ENCODE measurements at regions not wholly inside any gene's neighbourhood (a gene's known extent, or its start where the extent isn't known, plus 50 kb on each side); places are given as distances from the start of the nearest gene placed in this dataset.

DNA sequence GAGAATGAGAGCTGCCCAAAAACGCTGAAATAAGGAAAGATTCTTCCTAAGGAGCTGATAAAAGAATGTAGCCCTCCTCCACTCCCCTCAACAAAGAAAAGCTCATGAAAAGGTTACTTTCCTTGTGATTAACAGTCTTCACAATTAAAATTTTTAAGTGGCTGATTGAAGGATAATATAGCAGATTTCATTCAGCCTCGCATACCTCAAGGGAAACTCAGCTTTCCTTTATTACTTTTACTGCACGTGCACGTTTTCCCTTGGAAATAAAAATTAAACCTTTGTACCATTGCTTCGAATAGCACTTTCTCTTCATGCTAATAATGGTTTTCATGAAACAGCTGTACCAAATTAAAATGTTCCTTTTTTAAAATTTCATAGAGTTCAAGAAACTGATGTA, 234.0 kb upstream of the GRAMD2B start:
- ATAC-seq (no peak), DNase-seq (ENCODE audit: low spot score) (no peak)

DNA sequence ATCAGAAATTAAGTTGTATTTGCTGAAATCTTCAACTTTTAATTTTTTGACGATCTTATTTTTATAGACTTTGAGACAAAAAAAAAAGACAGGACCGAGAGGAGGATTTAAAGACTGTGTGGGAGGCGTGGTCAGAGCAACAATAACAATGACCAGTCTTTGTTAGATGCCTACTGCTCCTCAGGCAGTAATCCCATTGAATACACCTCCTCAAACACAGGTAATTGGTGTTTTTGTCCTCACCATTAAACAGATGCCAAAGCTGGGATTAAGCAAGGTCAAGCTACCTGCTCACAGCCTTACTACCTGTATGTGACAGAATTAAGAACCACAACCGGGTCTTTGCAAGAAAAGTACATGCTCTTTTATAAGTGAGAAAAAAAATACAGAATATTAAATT, 233.3 kb upstream of the GRAMD2B start:
- no peak for ATAC-seq

DNA sequence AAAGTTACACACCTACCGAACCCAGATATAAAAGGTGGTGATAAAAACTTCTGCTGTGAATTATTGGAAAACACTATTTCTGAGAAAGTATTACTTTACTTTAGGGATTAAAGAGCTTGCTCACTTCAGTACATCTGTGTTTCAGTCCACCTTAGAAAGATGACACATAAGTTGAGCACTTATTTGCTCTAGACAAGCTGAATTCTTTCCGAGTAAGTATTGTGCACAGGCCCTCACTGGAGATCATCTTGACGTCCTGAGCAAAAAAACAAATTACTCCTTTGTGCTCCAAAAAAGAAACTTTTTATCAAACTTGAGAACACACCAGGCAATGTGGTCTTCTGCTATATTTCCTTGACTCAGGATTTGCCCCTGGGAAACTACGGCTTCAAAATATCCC, 231.0 kb upstream of the GRAMD2B start:
- ATAC-seq, result no peak
- no peak for DNase-seq (ENCODE audit: low spot score)

More for the DNA sequence above, 233.3 kb upstream of the GRAMD2B start:
- DNase-seq (ENCODE audit: low spot score), result no peak

DNA sequence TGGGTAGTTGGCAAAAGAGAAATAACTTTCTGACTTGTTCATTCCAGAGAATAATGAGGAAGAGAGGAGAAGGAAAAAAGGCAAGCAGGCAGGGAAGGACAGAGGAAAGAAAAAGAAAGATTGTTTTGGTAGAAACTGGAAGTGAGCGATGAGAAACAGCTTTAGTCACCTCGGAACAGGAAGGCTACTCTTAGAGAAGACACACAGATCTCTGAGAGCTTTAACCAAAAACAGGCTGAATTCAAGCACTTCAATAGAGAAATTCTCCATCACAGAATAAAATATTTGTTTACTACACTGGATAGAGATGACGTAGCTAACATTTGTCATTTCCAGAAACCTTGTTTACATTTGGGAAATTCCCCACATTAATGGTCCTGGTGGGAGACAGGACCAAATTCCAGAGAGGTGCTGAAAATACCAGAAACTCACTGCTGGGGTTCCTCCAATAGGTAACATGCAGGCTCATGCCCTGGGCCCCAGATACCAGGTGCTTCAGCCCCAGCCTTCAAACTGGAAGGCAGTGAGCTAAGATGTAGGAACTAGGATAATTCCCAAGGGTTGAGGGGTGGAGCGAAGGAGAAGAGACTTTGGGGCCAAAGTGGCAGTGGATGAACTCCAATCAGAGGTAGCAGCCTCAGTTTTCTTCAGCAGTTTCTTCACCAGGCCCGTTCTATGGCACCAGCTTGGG, 227.7 kb upstream of the GRAMD2B start:
- ATAC-seq (no peak), DNase-seq (ENCODE audit: low spot score) (no peak)

DNA sequence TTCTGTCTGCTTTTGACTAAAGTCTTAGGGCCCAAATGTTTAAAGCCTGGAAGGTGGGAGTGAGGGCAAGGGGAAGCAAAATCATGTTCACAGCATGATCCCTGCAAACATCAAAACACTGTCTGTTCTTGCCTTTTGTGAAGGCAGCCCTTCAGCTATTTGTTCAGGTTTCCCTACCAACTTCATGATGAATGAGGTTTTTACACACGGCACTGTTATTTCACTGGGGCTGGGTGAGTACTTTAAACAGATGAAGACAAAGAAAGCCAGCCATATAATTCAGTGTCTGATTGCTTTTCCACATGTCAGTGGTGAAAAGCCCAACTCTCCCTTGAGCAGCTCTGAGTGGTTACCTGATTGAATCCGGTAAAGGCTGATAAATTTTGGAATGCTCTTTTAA, 224.7 kb upstream of the GRAMD2B start:
- ATAC-seq (no peak), DNase-seq (ENCODE audit: low spot score) (no peak)

DNA sequence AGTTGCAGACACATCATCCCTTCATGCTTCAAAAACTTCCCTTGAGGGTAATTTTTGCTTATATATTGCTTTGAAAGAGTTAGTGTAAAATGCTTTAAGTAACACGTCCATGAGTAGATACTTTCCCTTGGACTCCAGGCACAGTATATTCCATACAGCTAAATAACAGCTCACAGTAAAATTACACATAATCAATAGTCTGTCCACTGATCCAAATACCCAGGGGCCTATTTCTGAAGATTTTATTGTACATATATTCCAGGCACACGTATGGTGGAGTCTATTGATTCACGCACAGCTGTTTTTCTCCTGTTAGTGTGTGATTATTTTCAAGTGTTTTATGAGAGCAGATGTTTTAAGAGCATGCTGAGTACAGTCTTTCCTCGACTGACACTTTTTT, 223.7 kb upstream of the GRAMD2B start:
- ATAC-seq, result no peak
- no peak for DNase-seq (ENCODE audit: low spot score)

DNA sequence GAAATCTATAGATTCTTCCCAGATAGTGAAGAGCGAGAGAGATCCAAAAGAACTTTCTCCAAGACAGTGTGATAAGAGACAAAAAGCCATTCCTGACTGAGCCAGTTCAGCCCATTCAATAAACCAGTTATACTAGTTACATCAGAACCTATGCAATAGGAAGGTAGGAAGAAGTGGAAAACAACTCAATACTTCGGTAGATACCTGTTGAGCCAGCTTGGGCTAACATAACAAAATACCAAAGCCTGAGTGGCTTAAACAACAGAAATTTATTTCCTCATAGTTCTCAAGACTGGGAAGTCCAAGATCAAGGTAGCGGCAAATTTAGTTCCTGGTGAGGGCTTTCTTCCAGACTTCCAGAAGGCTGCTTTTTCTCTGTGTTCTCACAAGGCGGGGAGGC, 214.5 kb upstream of the GRAMD2B start:
- no peak for DNase-seq (ENCODE audit: low spot score)
- no peak for ATAC-seq

DNA sequence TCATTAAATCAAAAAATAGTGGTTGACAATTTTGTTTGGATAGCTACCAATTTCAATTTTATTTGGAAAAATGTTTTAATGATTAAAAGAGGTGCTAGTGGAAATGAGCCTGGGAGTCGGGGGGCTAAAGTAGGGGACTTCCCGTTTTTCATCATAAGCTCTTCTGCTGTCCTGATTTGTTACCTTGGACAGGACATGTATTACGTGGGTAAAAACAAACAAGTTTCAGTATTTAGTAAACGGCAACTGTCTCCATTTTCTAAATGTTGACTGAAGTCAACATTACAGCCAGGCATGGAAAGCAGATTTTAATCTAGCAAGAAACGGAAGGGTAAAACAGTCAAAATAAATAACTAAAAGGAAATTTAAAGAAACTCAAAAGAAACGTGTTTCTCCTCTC, 212.3 kb upstream of the GRAMD2B start:
- peak; percentile 66 for ATAC-seq
- no peak for DNase-seq (ENCODE audit: low spot score)

DNA sequence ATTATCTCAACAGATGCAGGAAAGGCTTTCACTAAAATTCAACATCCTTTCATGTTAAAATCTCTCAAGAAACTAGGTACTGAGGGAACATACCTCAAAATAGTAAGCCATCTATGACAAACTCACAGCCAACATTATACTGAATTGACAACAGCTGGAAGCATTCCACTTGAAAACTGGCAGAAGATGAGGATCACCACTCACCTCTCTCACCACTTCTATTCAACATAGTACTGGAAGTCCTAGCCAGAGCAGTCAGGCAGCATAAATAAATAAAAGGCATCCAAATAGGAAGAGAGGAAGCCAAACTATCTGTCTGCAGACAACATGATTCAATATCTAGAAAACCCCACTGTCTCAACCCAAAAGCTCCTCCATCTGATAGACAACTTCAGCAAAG, 203.6 kb upstream of the GRAMD2B start:
- DNase-seq (ENCODE audit: low spot score) (no peak), ATAC-seq (no peak)

DNA sequence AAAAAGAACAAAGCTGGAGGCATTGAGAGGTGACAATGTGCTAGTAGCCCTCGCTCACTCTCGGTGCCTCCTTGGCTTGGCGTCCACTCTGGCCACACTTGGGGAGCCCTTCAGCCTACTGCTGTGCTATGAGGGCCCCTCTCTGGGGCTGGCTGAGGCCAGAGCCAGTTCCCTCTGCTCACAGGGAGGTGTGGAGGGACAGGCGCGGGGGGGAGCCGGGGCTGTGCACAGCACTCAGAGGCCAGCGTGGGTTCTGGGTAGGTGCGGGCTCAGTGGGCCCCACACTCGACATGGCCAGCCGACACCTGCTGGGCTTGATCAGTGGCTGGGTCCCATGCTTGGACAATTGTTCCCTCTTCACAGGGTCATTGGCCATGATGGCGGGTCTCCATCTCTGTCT, 202.5 kb upstream of the GRAMD2B start:
- no peak for DNase-seq (ENCODE audit: low spot score)

DNA sequence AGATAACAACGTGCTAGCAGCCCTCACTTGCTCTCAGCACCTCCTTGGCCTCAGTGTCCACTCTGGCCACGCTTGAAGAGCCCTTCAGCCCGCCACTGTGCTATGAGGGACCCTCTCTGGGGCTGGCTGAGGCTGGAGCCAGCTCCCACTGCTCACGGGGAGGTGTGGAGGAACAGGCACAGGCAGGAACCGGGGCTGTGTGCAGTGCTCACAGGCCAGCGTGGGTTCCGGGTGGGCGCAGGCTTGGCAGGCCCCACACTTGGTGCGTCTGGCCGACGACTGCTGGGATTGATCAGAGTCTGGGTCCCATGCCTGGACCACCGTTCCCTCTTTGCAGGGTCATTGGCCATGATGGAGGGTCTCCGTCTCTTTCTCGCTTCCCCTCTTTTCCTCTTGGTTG, 194.3 kb upstream of the GRAMD2B start:
- ATAC-seq, result no peak
- DNase-seq (ENCODE audit: low spot score), result no peak

More for the DNA sequence above, 202.5 kb upstream of the GRAMD2B start:
- no peak for ATAC-seq

DNA sequence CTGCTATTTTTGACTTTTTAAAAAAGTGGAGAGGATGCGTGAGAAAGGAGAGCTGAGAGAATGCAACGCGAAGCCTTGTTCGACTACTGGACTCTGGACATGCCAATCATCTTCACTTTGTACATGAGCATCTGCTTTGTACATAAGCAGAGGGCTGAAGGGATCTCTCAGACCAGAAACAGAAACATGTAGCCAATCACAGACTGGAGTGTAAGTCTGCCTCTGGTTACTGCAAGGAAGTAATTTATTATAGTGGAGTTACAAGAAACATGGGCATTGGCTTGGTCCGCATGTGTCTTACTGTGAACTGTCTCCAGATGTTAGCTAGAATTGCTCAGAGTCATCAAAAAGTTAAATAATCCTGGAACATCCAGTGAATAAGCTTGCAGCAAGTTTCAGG, 190.0 kb upstream of the GRAMD2B start:
- no peak for ATAC-seq
- no peak for DNase-seq (ENCODE audit: low spot score)

DNA sequence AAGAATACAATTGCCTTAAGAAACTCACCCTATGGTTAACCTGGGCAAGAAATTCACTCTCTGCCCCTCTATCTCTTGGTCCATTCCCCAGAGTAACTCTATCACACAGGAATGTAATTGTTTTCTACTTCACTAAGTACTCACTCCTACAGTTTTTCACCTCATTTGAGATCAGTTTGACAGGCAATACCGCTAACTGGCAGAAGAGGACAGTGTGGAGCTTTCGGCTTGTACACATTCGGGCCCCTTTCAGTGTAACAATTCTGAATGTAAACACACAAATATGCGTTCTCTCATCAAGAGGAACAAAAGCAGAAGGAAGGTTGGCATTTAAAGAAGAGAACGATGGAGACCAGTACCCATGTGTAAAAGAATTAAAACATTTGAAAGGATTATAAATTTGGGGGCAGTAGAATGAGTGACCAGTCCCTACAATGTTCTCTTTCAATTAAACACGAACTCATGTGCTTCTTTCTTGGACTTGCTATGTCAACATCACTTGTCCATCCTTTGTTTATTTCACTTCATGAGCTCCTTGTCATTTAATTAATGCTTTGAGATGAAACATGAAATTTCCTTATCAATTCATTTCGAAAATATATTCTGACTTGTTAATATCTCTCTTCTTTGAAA, 188.5 kb upstream of the GRAMD2B start:
- ATAC-seq, result peak; percentile 96
- DNase-seq (ENCODE audit: low spot score), result no peak

DNA sequence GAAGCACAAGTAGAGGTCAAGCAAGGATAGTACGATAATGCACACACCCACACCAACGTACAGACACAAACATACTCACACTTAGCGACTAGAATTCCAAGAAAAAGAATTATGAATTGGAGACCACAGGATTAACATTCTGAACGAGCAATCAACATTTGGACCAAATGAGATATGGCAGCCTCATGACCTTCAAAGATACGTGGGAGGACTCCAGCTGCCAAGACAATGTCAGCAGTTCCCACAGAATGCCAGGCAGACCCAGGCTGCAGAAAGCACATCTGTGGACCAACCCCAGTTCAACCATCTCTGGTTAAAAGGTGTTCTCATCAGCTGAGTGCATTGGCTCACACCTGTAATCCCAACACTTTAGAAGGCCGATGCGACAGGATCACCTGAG, 187.6 kb upstream of the GRAMD2B start:
- DNase-seq (ENCODE audit: low spot score) (no peak), ATAC-seq (no peak)

DNA sequence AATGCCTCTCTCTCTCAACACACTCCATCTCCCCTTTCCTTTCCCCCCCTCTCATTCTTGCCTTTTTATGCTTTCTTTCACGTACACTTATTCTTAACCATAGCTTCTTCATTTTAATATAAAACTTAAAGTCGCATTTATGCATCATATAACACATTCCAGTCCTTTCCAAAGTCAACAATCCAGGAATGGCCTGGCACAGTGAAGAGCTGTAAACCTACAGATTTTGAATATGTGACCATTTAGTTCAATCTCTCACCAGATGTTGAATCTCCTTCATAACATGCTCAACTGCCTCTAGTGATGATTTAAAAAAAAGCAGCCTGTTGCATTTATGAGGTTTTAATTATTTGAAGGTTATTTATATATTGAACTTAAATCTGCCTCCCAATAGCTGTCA, 186.2 kb upstream of the GRAMD2B start:
- DNase-seq (ENCODE audit: low spot score), result no peak
- ATAC-seq, result no peak

DNA sequence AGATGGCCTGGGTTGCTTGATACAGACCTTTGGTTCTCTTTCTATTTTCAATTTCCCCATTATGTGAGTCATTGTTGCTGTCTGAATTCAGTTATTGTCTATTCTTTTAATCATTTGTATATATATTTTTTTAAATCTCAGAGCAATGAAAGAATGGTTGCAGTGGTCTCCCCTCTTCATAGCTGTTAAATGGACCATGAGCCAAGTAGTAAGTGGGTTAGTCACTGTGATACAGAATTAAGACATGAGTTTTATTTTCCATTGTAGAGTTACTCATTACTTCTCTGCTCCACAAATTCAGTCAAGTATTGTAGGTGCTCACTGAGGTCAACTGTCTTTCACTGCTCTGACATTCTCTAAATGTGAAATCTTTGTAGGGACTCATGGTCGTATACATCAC, 174.6 kb upstream of the GRAMD2B start:
- DNase-seq (ENCODE audit: low spot score) (no peak), ATAC-seq (no peak)

DNA sequence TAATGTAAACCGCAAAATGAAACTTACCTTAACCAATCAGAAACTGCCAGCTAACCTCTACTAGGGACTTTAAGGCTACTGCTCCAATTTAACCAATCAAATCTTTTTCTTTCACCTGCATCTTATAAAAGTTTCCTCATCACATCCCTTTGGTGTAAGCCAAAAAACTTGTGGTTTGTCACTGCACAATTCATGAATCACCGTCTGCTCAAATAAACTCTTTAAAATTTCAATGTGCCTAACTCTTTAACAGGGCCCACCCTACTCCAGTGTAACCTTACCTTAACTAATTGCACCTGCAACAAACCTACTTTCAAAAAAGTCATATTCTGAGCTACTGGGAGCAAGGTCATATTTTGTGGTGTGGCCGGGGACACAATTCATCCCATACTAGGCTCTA, 172.2 kb upstream of the GRAMD2B start:
- no peak for ATAC-seq
- no peak for DNase-seq (ENCODE audit: low spot score)

DNA sequence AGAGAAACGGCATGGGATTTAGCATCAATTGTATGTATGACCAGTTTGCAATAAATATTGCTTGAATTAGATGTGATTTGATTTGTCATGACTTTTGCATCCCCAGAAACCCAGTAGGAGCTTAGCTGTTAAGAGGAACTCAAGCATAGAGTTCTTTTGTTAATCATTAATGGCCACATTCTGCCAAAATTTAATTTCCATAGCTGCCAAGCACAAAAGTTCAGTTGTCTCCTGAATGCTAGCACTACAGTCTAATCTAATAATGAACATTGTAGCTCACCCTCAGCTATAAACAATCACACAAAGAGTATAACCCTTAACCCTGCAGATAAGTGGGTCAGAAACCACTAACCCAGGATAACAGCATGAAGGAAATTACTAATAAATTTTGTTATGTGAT, 169.8 kb upstream of the GRAMD2B start:
- DNase-seq (ENCODE audit: low spot score) (no peak), ATAC-seq (peak; percentile 98)

DNA sequence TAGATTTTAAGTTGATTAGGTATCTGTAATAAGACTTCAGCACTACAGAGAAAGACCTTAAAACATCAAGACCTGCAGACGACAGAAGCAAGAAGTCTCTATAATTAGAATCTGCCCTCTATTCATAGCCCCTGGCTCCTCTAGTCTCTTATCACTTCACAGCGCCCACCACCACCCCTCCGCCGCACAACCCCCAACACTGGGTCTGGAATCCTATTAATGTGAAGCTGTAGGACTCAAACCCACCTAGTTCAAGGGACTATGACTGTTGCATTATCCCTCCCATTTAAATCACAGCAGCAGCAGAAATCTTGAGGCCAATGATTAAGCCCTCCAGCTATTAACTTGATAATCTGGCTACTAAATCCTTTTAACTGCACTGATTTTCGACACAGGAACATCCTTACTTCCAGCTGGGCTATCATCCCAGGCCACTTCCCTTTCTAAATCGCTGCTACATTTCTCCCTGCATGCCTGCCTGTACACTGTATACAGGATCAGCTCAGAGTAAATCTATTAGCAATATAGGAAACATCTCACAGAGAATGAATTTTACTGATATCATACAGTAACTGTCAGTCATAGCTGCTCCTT, 159.5 kb upstream of the GRAMD2B start:
- ATAC-seq (no peak), DNase-seq (ENCODE audit: low spot score) (no peak)

DNA sequence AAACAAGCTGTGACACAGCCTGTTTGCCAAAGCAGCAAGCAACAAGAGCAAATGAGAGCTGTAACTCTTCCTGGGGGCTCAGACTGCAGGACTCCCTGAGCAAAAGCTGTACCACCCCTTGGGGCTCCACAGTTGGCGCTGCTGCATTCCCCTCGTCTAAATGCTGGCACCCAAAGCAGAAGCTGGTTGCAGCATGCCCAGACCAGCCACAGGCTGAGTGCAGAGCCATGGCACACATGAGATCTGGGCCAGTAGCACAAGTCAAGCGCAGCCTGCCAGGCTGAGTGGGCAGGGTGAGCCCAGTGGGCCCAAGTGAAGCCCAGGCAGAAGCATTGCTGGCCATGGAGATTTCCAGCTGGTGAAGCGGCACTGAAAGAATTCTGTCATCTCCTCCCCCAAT, 157.3 kb upstream of the GRAMD2B start:
- DNase-seq (ENCODE audit: low spot score) (no peak), ATAC-seq (no peak)

DNA sequence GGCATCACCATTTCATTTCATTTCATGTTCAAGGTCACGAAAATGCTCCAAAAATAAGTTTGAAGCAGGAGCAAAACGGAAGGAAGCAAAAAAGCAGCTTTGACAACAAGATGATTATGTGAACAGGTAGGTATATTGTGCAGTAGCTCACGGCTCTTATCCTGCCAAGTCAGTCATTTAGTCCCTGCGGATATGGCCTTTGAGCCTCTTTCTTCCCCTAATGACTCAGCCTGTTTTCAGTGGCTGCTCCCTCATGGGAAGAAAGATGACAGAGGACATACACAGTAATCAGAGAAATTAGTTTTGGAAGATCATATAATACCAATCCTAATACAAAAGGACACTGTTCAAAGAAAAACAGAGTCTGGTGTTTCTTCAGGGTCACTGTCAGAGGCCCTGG, 155.8 kb upstream of the GRAMD2B start:
- DNase-seq (ENCODE audit: low spot score), result no peak
- ATAC-seq, result no peak

DNA sequence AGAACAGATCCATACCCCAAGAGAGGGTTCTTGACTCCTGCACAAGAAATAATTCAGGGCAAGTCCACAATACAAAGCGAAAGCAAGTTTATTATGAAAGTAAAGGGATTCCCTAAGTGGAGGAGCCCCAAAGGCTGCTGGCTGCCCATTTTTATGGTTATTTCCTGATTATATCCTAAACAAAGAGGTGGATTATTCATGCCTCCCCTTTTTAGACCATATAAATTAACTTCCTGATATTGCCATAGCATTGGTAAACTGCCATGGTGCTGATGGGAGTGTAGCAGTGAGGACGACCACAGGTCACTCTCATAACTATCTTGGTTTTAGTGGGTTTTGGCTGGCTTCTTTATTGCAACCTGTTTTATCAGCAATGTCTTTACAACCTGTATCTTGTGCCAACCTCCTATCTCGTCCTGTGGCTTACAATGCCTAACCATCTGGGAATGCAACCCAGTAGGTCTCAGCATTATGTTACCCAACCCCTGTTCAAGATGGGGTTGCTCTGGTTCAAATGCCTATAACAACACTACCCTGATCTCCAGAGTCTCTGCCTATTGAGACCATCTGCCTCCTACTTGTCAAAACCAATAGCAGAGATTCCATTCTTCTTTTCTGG, 154.4 kb upstream of the GRAMD2B start:
- ATAC-seq, result no peak
- no peak for DNase-seq (ENCODE audit: low spot score)

All from left lobe of liver (tissue), 2 donors.